Stomach (tissue), 4 donors: ENCODE measurements at regions not wholly inside any gene's neighbourhood (a gene's known extent, or its start where the extent isn't known, plus 50 kb on each side); places are given as distances from the start of the nearest gene placed in this dataset.

Source experiments
- CTCF ChIP-seq, 7 experiments: fragments of 450-650 bp in 4 of 7; fragments of 200-600 bp in 3 of 7; sonication (generic) in 3 of 7; IDR thresholded peaks; one replicate each; pipeline ENCODE4 v1.5.1; 2016 to 2019; ENCODE audit warnings: antibody characterized with exemption in 7 of 7, control low read depth in 2 of 7, mild to moderate bottlenecking in 1 of 7
- EP300 ChIP-seq: sonication (generic); formaldehyde crosslinking; IDR thresholded peaks from one replicate; pipeline ENCODE4 v1.6.1; 2017; ENCODE audit warnings: antibody characterized with exemption

- no peak for TF ChIP-seq CTCF (IDR thresholded peaks at IDR 0.05)
- no peak for TF ChIP-seq EP300
These were observed 142.1 kb downstream of the HAO1 start for GRCh38 chr20:7798176-7798575.
